ENCODE measurements at regions not wholly inside any gene's neighbourhood (a gene's known extent, or its start where the extent isn't known, plus 50 kb on each side); places are given as distances from the start of the nearest gene placed in this dataset.
"Not testable (repeated sequence)": the region's sequence is repeated elsewhere in the genome, so short reads cannot be mapped to it uniquely, and the experiment has no call there.

DNA sequence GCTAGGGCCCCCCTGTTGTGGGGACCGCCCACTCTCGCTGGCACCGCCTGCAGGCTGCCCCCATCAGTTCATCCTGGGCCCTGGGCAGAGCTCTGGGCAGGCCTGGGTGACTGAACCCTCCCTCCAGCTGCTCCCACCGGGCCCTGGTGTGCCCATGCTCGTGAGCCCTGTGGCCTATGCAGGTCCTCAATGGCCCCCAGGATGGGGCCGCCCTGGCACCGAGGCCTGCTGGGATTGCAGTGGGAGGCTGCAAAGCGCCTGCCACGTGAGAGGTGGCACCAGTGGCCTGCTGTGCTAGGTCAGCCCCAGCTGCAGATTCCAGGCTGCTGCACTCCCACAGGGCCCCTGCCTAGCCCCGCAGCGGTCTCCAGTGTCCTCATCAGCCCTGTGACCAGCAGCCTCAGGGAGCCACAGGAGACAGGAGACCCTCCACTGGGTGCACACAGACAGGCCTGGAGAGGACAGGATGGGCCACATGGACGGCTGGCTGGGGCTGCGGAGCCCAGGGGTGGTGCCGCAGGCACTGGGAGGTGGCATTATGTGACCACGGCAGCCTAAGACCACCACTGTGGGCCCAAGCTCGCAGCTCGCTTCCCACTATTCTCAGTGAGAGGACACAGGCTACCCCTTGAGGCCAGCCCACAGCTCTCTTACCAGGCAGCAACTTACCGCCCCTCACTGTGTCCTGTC, 199.4 kb downstream of the BCR start:
- TF ChIP-seq POLR2A, CTCF (IDR thresholded peaks at IDR 0.05): not testable (repeated sequence)

Measured in body of pancreas (tissue), 4 donors.